Uterus (tissue), 2 donors: ENCODE measurements at regions not wholly inside any gene's neighbourhood (a gene's known extent, or its start where the extent isn't known, plus 50 kb on each side); places are given as distances from the start of the nearest gene placed in this dataset.

ENCODE experiments used
- CTCF ChIP-seq, 4 experiments: fragments of 200-600 bp in 2 of 4; fragments of 450-650 bp in 2 of 4; sonication (generic) in 2 of 4; IDR thresholded peaks; one replicate each; pipeline ENCODE4 v1.5.1; 2016 to 2019; ENCODE audit warnings: antibody characterized with exemption in 4 of 4, mild to moderate bottlenecking in 2 of 4, moderate library complexity in 1 of 4
- POLR2A ChIP-seq, 2 donors: fragments of 450-650 bp; IDR thresholded peaks; one replicate each; pipeline ENCODE4 v1.6.1; 2016; ENCODE audit warnings: antibody characterized with exemption in 2 of 2, mild to moderate bottlenecking in 1 of 2, moderate library complexity in 1 of 2

DNA sequence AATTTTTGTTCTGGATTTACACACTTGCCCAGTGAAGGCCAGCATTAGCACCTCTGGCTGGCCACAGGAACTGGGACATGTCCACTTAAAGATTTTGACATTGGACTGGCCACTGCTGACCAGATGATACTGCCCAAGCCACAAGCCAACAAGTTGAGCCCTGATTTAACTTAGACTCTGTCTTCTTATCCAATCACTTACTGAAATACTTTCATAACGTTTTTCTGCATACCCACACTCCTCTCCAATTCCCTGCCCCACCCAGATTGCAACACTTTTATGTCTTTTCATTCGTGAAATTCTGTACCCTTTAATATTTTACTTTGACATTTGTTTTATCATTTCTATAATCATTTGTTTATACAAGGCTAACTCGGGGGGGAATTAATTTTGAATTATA lies 170.3 kb upstream of the TAB2 start:
- TF ChIP-seq CTCF (IDR thresholded peaks at IDR 0.05) (no peak), POLR2A (IDR thresholded peaks at IDR 0.05) (no peak)
